ENCODE measurements at regions not wholly inside any gene's neighbourhood (a gene's known extent, or its start where the extent isn't known, plus 50 kb on each side); places are given as distances from the start of the nearest gene placed in this dataset.

DNA sequence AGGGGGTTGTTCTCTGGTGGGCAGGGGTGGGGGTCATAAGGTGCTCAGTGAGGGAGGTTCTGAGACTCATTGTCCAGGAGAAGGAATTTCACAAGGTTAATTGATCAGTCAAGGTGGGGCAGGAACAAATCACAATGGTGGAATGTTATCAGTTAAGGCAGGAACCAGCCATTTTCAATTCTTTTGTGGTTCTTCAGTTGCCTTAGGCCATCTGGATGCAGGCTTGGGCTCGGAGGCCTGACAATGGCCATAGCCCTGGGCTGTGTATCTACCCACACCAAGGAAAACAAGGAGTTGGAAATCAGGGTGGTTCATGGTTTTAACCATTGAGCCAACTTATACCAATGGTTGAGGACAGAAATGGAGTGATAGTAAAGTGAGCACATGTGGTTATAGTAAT, 1221.8 kb downstream of the TYW1 start:
- TF ChIP-seq, protein P1, sequence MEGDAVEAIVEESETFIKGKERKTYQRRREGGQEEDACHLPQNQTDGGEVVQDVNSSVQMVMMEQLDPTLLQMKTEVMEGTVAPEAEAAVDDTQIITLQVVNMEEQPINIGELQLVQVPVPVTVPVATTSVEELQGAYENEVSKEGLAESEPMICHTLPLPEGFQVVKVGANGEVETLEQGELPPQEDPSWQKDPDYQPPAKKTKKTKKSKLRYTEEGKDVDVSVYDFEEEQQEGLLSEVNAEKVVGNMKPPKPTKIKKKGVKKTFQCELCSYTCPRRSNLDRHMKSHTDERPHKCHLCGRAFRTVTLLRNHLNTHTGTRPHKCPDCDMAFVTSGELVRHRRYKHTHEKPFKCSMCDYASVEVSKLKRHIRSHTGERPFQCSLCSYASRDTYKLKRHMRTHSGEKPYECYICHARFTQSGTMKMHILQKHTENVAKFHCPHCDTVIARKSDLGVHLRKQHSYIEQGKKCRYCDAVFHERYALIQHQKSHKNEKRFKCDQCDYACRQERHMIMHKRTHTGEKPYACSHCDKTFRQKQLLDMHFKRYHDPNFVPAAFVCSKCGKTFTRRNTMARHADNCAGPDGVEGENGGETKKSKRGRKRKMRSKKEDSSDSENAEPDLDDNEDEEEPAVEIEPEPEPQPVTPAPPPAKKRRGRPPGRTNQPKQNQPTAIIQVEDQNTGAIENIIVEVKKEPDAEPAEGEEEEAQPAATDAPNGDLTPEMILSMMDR (IDR thresholded peaks at IDR 0.05), result no peak
- TF ChIP-seq POLR2AphosphoS5 (IDR thresholded peaks at IDR 0.05), result no peak
